MM.1S (cell line): ENCODE measurements at regions not wholly inside any gene's neighbourhood (a gene's known extent, or its start where the extent isn't known, plus 50 kb on each side); places are given as distances from the start of the nearest gene placed in this dataset.
"Not testable (repeated sequence)": the region's sequence is repeated elsewhere in the genome, so short reads cannot be mapped to it uniquely, and the experiment has no call there.

Experiments
- DNase-seq: peaks from one replicate; pipeline ENCODE4 v3.0.0-alpha.2; 2015
- H2AFZ ChIP-seq: fragments of 300-600 bp; sonication (generic); 2 replicates; pipeline ENCODE4 v1.6.0; 2016; ENCODE audit warnings: antibody characterized with exemption, low read length
- H3F3A ChIP-seq: fragments of 300-600 bp; sonication (generic); 2 replicates; pipeline ENCODE4 v1.6.1; 2016; ENCODE audit warnings: mild to moderate bottlenecking, antibody characterized with exemption, low read length, moderate library complexity, mixed read lengths; ENCODE audit not compliant: insufficient read depth
- H3K27ac ChIP-seq: fragments of 300-600 bp; sonication (generic); 2 replicates; pipeline ENCODE4 v1.5.1; 2016; ENCODE audit warnings: mild to moderate bottlenecking, low read length
- H3K27me3 ChIP-seq: fragments of 300-600 bp; sonication (generic); replicated peaks from 2 replicates; pipeline ENCODE4 v1.6.0; 2016; ENCODE audit warnings: low read length; ENCODE audit not compliant: insufficient read depth
- H3K36me3 ChIP-seq: fragments of 300-600 bp; sonication (generic); replicated peaks from 2 replicates; pipeline ENCODE4 v1.6.1; 2016; ENCODE audit warnings: mild to moderate bottlenecking, low read length, mixed read lengths; ENCODE audit not compliant: insufficient read depth
- H3K4me1 ChIP-seq: fragments of 300-600 bp; sonication (generic); 2 replicates; pipeline ENCODE4 v1.6.1; 2016; ENCODE audit warnings: low read length, mixed read lengths
- H3K4me2 ChIP-seq: fragments of 300-600 bp; sonication (generic); 2 replicates; pipeline ENCODE4 v1.6.0; 2016; ENCODE audit warnings: low read depth, low read length
- H3K4me3 ChIP-seq: fragments of 300-600 bp; sonication (generic); 2 replicates; pipeline ENCODE4 v1.5.1; 2016; ENCODE audit warnings: low read length, mixed read lengths
- H3K79me2 ChIP-seq: fragments of 300-600 bp; sonication (generic); 2 replicates; pipeline ENCODE4 v1.6.1; 2016; ENCODE audit warnings: mixed run types, low read length, mixed read lengths
- H3K9ac ChIP-seq: fragments of 300-600 bp; sonication (generic); 2 replicates; pipeline ENCODE4 v1.6.1; 2016; ENCODE audit warnings: low read length, mixed read lengths
- H3K9me2 ChIP-seq: fragments of 300-600 bp; sonication (generic); replicated peaks from 2 replicates; pipeline ENCODE4 v1.6.1; 2016; ENCODE audit warnings: mild to moderate bottlenecking, low read length, mixed read lengths; ENCODE audit not compliant: insufficient read depth
- H3K9me3 ChIP-seq: fragments of 300-600 bp; sonication (generic); replicated peaks from 2 replicates; pipeline ENCODE4 v1.6.1; 2016; ENCODE audit warnings: mild to moderate bottlenecking, low read length, mixed read lengths; ENCODE audit not compliant: insufficient read depth
- H4K20me1 ChIP-seq: fragments of 300-600 bp; sonication (generic); 2 replicates; pipeline ENCODE4 v1.6.1; 2016; ENCODE audit warnings: mild to moderate bottlenecking, low read length, moderate library complexity, mixed read lengths; ENCODE audit not compliant: insufficient read depth
- CTCF ChIP-seq: fragments of 300-600 bp; sonication (generic); IDR thresholded peaks from 2 replicates; pipeline ENCODE4 v1.5.1; 2016; ENCODE audit warnings: antibody characterized with exemption, low read length, mixed read lengths
- EZH2 ChIP-seq: fragments of 300-600 bp; sonication (generic); optimal IDR thresholded peaks from 2 replicates; pipeline ENCODE3; 2017; ENCODE audit warnings: low read depth, mild to moderate bottlenecking, antibody characterized with exemption, low read length, mixed read lengths
- EZH2phosphoT487 ChIP-seq: fragments of 300-600 bp; sonication (generic); IDR thresholded peaks from 2 replicates; pipeline ENCODE4 v1.6.1; 2018; ENCODE audit warnings: antibody characterized with exemption, low read length

- no peaks in the 10 kb centered on the region for H3K9me3 ChIP-seq
Measured at GRCh38 chr6:15747354-15747883, 84.6 kb upstream of the DTNBP1 start.

GRCh38 chr6:15745781-15746180 is 83.0 kb upstream of the DTNBP1 start:
- TF ChIP-seq CTCF (no peak), EZH2 (no peak), EZH2phosphoT487 (no peak)
- no peaks in the 10 kb centered on the region for H3K4me1 ChIP-seq
- H3K27me3 ChIP-seq: no peaks in the 10 kb centered on the region
- H3K79me2 ChIP-seq: no peaks in the 10 kb centered on the region
- no peak overlapping the region for H3K27ac ChIP-seq
- no peaks in the 10 kb centered on the region for H3K36me3 ChIP-seq
- H4K20me1 ChIP-seq: no peaks in the 10 kb centered on the region
- H3K4me3 ChIP-seq: no peak overlapping the region
- H3K4me2 ChIP-seq: no peak overlapping the region
- H3K9me3 ChIP-seq: no peaks in the 10 kb centered on the region
- DNase-seq: no peak
- H3K9ac ChIP-seq: no peak overlapping the region
- no peak overlapping the region for H2AFZ ChIP-seq
- H3K9me2 ChIP-seq: no peaks in the 10 kb centered on the region
- no peaks in the 10 kb centered on the region for H3F3A ChIP-seq

More at GRCh38 chr6:15747354-15747883, 84.6 kb upstream of the DTNBP1 start:
- TF ChIP-seq EZH2 (no peak), CTCF (no peak), EZH2phosphoT487 (no peak)
- Histone ChIP-seq H3K79me2 (no peaks in the 10 kb centered on the region), H3K4me2 (no peak overlapping the region), H3K9me2 (no peaks in the 10 kb centered on the region), H3K4me1 (no peaks in the 10 kb centered on the region), H3K27me3 (no peaks in the 10 kb centered on the region), H3K27ac (no peak overlapping the region), H3K9ac (no peak overlapping the region), H4K20me1 (no peaks in the 10 kb centered on the region), H3K36me3 (no peaks in the 10 kb centered on the region), H3K4me3 (no peak overlapping the region), H2AFZ (no peak overlapping the region), H3F3A (no peaks in the 10 kb centered on the region)
- no peak for DNase-seq

- TF ChIP-seq CTCF (no peak), EZH2phosphoT487 (no peak), EZH2 (no peak)
- Histone ChIP-seq H3K4me1 (no peaks in the 10 kb centered on the region), H3K27ac (no peak overlapping the region)
Measured at GRCh38 chr6:15744818-15745402, 82.1 kb upstream of the DTNBP1 start.

GRCh38 chr6:15742013-15742412 is 79.2 kb upstream of the DTNBP1 start:
- not testable (repeated sequence) for DNase-seq, H3K27me3 ChIP-seq, H3K9me3 ChIP-seq, H4K20me1 ChIP-seq, H3K9ac ChIP-seq, H2AFZ ChIP-seq, H3K79me2 ChIP-seq, H3K9me2 ChIP-seq, H3K4me2 ChIP-seq, H3K36me3 ChIP-seq, H3K27ac ChIP-seq, H3K4me3 ChIP-seq, H3F3A ChIP-seq, H3K4me1 ChIP-seq

More at GRCh38 chr6:15744818-15745402, 82.1 kb upstream of the DTNBP1 start:
- Histone ChIP-seq H3K4me2 (no peak overlapping the region), H3K9ac (no peak overlapping the region), H3K9me2 (no peaks in the 10 kb centered on the region), H3F3A (no peaks in the 10 kb centered on the region), H3K27me3 (no peaks in the 10 kb centered on the region), H2AFZ (no peak overlapping the region), H3K79me2 (no peaks in the 10 kb centered on the region), H3K4me3 (no peak overlapping the region), H3K36me3 (no peaks in the 10 kb centered on the region), H4K20me1 (no peaks in the 10 kb centered on the region), H3K9me3 (no peaks in the 10 kb centered on the region)
- no peak for DNase-seq
